ENCODE measurements at regions not wholly inside any gene's neighbourhood (a gene's known extent, or its start where the extent isn't known, plus 50 kb on each side); places are given as distances from the start of the nearest gene placed in this dataset.

GRCh38 chr10:120314442-120314841, 142.6 kb upstream of the PLPP4 start:
- intact Hi-C loops (cut with micrococcal nuclease), result no loop called here
- Mint-ChIP-seq H3K36me3 (no peaks in the 10 kb centered on the region), H3K27me3 (peaks cover 2 to 30% (median 23%) of the 10 kb centered on the region in 5 donors), H3K4me1 (no peaks in the 10 kb centered on the region), H3K9me3 (peaks cover 0 to 4% (median 0%) of the 10 kb centered on the region in 11 donors), H3K4me3 (no peak overlapping the region), H3K27ac (no peak overlapping the region)
- no peak for DNase-seq
- no peaks in the 10 kb centered on the region for H3K4me1 ChIP-seq (ENCODE audit: control insufficient read depth in 2 of 2, insufficient read depth in 2 of 2, low read length in 2 of 2)
- H3K27ac ChIP-seq (ENCODE audit: low read depth, low read length), result no peak overlapping the region
- H3K4me3 ChIP-seq (ENCODE audit: low read length), result no peak overlapping the region
- H3K9me3 ChIP-seq (ENCODE audit: control insufficient read depth in 2 of 3, low read length in 3 of 3), result no peaks in the 10 kb centered on the region
- H3K27me3 ChIP-seq (ENCODE audit: control insufficient read depth in 2 of 2, insufficient read depth in 2 of 2, low read length in 2 of 2), result no peaks in the 10 kb centered on the region
- CTCF ChIA-PET, result no interaction called here
- no peak for ATAC-seq
- no peaks in the 10 kb centered on the region for H3K36me3 ChIP-seq (ENCODE audit: control insufficient read depth in 2 of 3, insufficient read depth in 3 of 3, low read length in 3 of 3)
- POLR2A ChIA-PET, result no interaction called here

- CTCF ChIA-PET, result no interaction called here
- Histone ChIP-seq H3K27me3 (ENCODE audit: control insufficient read depth in 2 of 2, insufficient read depth in 2 of 2, low read length in 2 of 2) (no peaks in the 10 kb centered on the region), H3K9me3 (ENCODE audit: control insufficient read depth in 2 of 3, low read length in 3 of 3) (no peaks in the 10 kb centered on the region), H3K4me3 (ENCODE audit: low read length) (no peak overlapping the region), H3K27ac (ENCODE audit: low read depth, low read length) (no peak overlapping the region), H3K4me1 (ENCODE audit: control insufficient read depth in 2 of 2, insufficient read depth in 2 of 2, low read length in 2 of 2) (no peaks in the 10 kb centered on the region), H3K36me3 (ENCODE audit: control insufficient read depth in 2 of 3, insufficient read depth in 3 of 3, low read length in 3 of 3) (no peaks in the 10 kb centered on the region)
- H3K9me3 Mint-ChIP-seq, result peaks cover 0 to 8% (median 0%) of the 10 kb centered on the region in 11 donors
- peaks cover 6 to 48% (median 35%) of the 10 kb centered on the region in 5 donors for H3K27me3 Mint-ChIP-seq
- POLR2A ChIA-PET, result no interaction called here
- H3K4me3 Mint-ChIP-seq, result no peak overlapping the region
- H3K27ac Mint-ChIP-seq, result no peak overlapping the region
- H3K36me3 Mint-ChIP-seq, result no peaks in the 10 kb centered on the region
- no peak for ATAC-seq
- intact Hi-C loops (cut with micrococcal nuclease), result no loop called here
- DNase-seq, result no peak
- H3K4me1 Mint-ChIP-seq, result no peaks in the 10 kb centered on the region
Observed at GRCh38 chr10:120318862-120319261, 138.2 kb upstream of the PLPP4 start.

GRCh38 chr10:120327675-120328074, 129.4 kb upstream of the PLPP4 start:
- no peak for DNase-seq
- Mint-ChIP-seq H3K27me3 (peaks cover 2 to 38% (median 27%) of the 10 kb centered on the region in 5 donors), H3K4me1 (no peaks in the 10 kb centered on the region), H3K9me3 (peaks cover 0 to 4% (median 0%) of the 10 kb centered on the region in 11 donors), H3K4me3 (no peak overlapping the region), H3K36me3 (no peaks in the 10 kb centered on the region), H3K27ac (no peak overlapping the region)
- Histone ChIP-seq H3K27ac (ENCODE audit: low read depth, low read length) (no peak overlapping the region), H3K36me3 (ENCODE audit: control insufficient read depth in 2 of 3, insufficient read depth in 3 of 3, low read length in 3 of 3) (no peaks in the 10 kb centered on the region), H3K4me1 (ENCODE audit: control insufficient read depth in 2 of 2, insufficient read depth in 2 of 2, low read length in 2 of 2) (no peaks in the 10 kb centered on the region), H3K27me3 (ENCODE audit: control insufficient read depth in 2 of 2, insufficient read depth in 2 of 2, low read length in 2 of 2) (no peaks in the 10 kb centered on the region), H3K9me3 (ENCODE audit: control insufficient read depth in 2 of 3, low read length in 3 of 3) (no peaks in the 10 kb centered on the region), H3K4me3 (ENCODE audit: low read length) (no peak overlapping the region)
- no peak for ATAC-seq
- ChIA-PET CTCF (no interaction called here), POLR2A (no interaction called here)
- intact Hi-C loops (cut with micrococcal nuclease), result no loop called here

- Mint-ChIP-seq H3K36me3 (no peaks in the 10 kb centered on the region), H3K9me3 (peaks cover 0 to 4% (median 0%) of the 10 kb centered on the region in 11 donors), H3K27ac (no peak overlapping the region), H3K27me3 (peaks cover 0 to 39% (median 28%) of the 10 kb centered on the region in 5 donors), H3K4me1 (no peaks in the 10 kb centered on the region), H3K4me3 (no peak overlapping the region)
- intact Hi-C loops (cut with micrococcal nuclease), result no loop called here
- H3K9me3 ChIP-seq (ENCODE audit: control insufficient read depth in 2 of 3, low read length in 3 of 3), result no peaks in the 10 kb centered on the region
- H3K4me1 ChIP-seq (ENCODE audit: control insufficient read depth in 2 of 2, insufficient read depth in 2 of 2, low read length in 2 of 2), result no peaks in the 10 kb centered on the region
- H3K27ac ChIP-seq (ENCODE audit: low read depth, low read length), result no peak overlapping the region
- no peak overlapping the region for H3K4me3 ChIP-seq (ENCODE audit: low read length)
- H3K36me3 ChIP-seq (ENCODE audit: control insufficient read depth in 2 of 3, insufficient read depth in 3 of 3, low read length in 3 of 3), result no peaks in the 10 kb centered on the region
- ATAC-seq (no peak), DNase-seq (no peak)
- no peaks in the 10 kb centered on the region for H3K27me3 ChIP-seq (ENCODE audit: control insufficient read depth in 2 of 2, insufficient read depth in 2 of 2, low read length in 2 of 2)
- ChIA-PET POLR2A (no interaction called here), CTCF (no interaction called here)
Observed at GRCh38 chr10:120328647-120329046, 128.4 kb upstream of the PLPP4 start.

- POLR2A ChIA-PET, result no interaction called here
- no peak for DNase-seq
- Histone ChIP-seq H3K4me3 (ENCODE audit: low read length) (no peak overlapping the region), H3K27me3 (ENCODE audit: control insufficient read depth in 2 of 2, insufficient read depth in 2 of 2, low read length in 2 of 2) (no peaks in the 10 kb centered on the region), H3K27ac (ENCODE audit: low read depth, low read length) (no peak overlapping the region), H3K36me3 (ENCODE audit: control insufficient read depth in 2 of 3, insufficient read depth in 3 of 3, low read length in 3 of 3) (no peaks in the 10 kb centered on the region), H3K9me3 (ENCODE audit: control insufficient read depth in 2 of 3, low read length in 3 of 3) (no peaks in the 10 kb centered on the region), H3K4me1 (ENCODE audit: control insufficient read depth in 2 of 2, insufficient read depth in 2 of 2, low read length in 2 of 2) (no peaks in the 10 kb centered on the region)
- CTCF ChIA-PET, result no interaction called here
- Mint-ChIP-seq H3K27me3 (peaks cover 6 to 21% (median 14%) of the 10 kb centered on the region in 5 donors), H3K4me3 (no peak overlapping the region), H3K9me3 (peaks cover 0 to 3% (median 0%) of the 10 kb centered on the region in 11 donors), H3K27ac (no peak overlapping the region), H3K36me3 (no peaks in the 10 kb centered on the region), H3K4me1 (no peaks in the 10 kb centered on the region)
- ATAC-seq, result no peak
- intact Hi-C loops (cut with micrococcal nuclease), result loop anchor here (10.0 kb wide), 2 partner anchors 111 to 481 kb away; no protein-coding TSS in a partner anchor
Observed at GRCh38 chr10:120335553-120335952, 121.5 kb upstream of the PLPP4 start.

GRCh38 chr10:120336306-120336910, 120.6 kb upstream of the PLPP4 start:
- Mint-ChIP-seq H3K9me3 (peaks cover 0 to 2% (median 0%) of the 10 kb centered on the region in 11 donors), H3K27ac (no peak overlapping the region), H3K4me3 (no peak overlapping the region), H3K36me3 (no peaks in the 10 kb centered on the region), H3K4me1 (no peaks in the 10 kb centered on the region), H3K27me3 (peaks cover 6 to 21% (median 14%) of the 10 kb centered on the region in 5 donors)
- Histone ChIP-seq H3K27me3 (ENCODE audit: control insufficient read depth in 2 of 2, insufficient read depth in 2 of 2, low read length in 2 of 2) (no peaks in the 10 kb centered on the region), H3K9me3 (ENCODE audit: control insufficient read depth in 2 of 3, low read length in 3 of 3) (no peaks in the 10 kb centered on the region), H3K27ac (ENCODE audit: low read depth, low read length) (no peak overlapping the region), H3K4me1 (ENCODE audit: control insufficient read depth in 2 of 2, insufficient read depth in 2 of 2, low read length in 2 of 2) (no peaks in the 10 kb centered on the region), H3K36me3 (ENCODE audit: control insufficient read depth in 2 of 3, insufficient read depth in 3 of 3, low read length in 3 of 3) (no peaks in the 10 kb centered on the region), H3K4me3 (ENCODE audit: low read length) (no peak overlapping the region)
- intact Hi-C loops (cut with micrococcal nuclease), result loop anchor here (2.0 to 10.0 kb wide), 3 partner anchors 112 to 482 kb away; no protein-coding TSS in a partner anchor
- POLR2A ChIA-PET, result no interaction called here
- CTCF ChIA-PET, result interaction anchor here (0.6 to 0.7 kb wide), 2 partner anchors 12 to 587 kb away, joined by 3 read pairs; no protein-coding TSS in a partner anchor
- DNase-seq (no peak), ATAC-seq (no peak)

GRCh38 chr10:120336911-120337540, 120.0 kb upstream of the PLPP4 start:
- no peak overlapping the region for H3K4me3 Mint-ChIP-seq
- Histone ChIP-seq H3K27me3 (ENCODE audit: control insufficient read depth in 2 of 2, insufficient read depth in 2 of 2, low read length in 2 of 2) (no peaks in the 10 kb centered on the region), H3K9me3 (ENCODE audit: control insufficient read depth in 2 of 3, low read length in 3 of 3) (no peaks in the 10 kb centered on the region), H3K27ac (ENCODE audit: low read depth, low read length) (no peak overlapping the region), H3K36me3 (ENCODE audit: control insufficient read depth in 2 of 3, insufficient read depth in 3 of 3, low read length in 3 of 3) (no peaks in the 10 kb centered on the region), H3K4me3 (ENCODE audit: low read length) (no peak overlapping the region), H3K4me1 (ENCODE audit: control insufficient read depth in 2 of 2, insufficient read depth in 2 of 2, low read length in 2 of 2) (no peaks in the 10 kb centered on the region)
- peaks cover 6 to 25% (median 15%) of the 10 kb centered on the region in 5 donors for H3K27me3 Mint-ChIP-seq
- H3K27ac Mint-ChIP-seq, result no peak overlapping the region
- intact Hi-C loops (cut with micrococcal nuclease), result loop anchor here (2.0 to 10.0 kb wide), 3 partner anchors 112 to 482 kb away; no protein-coding TSS in a partner anchor
- ATAC-seq, result peak; percentile 46
- ChIA-PET CTCF (interaction anchor here (0.6 to 0.7 kb wide), 2 partner anchors 11 to 587 kb away, joined by 3 read pairs; no protein-coding TSS in a partner anchor), POLR2A (no interaction called here)
- no peaks in the 10 kb centered on the region for H3K4me1 Mint-ChIP-seq
- H3K9me3 Mint-ChIP-seq, result peaks cover 0 to 2% (median 0%) of the 10 kb centered on the region in 11 donors
- H3K36me3 Mint-ChIP-seq, result no peaks in the 10 kb centered on the region
- peak in 6 of 9 donors; percentile 24 to 39 (median 28) for DNase-seq

All from naive thymus-derived CD4-positive, alpha-beta T cell (primary cell).